CD4-positive, alpha-beta T cell treated with Interleukin-6 for 4 hours (primary cell): ENCODE measurements at regions not wholly inside any gene's neighbourhood (a gene's known extent, or its start where the extent isn't known, plus 50 kb on each side); places are given as distances from the start of the nearest gene placed in this dataset.
A peak's percentile ranks its signal among the peaks of the same experiment; 100 is the strongest.

ENCODE experiments used
- DNase-seq: peaks from one replicate; pipeline ENCODE4 v3.0.0-alpha.2; 2020; ENCODE audit warnings: mixed read lengths

GRCh38 chr16:17633181-17633951, 162.6 kb upstream of the XYLT1 start:
- no peak for DNase-seq

- DNase-seq = no peak
Observed at GRCh38 chr16:17632667-17633066, 161.9 kb upstream of the XYLT1 start.

GRCh38 chr16:17629936-17630335, 159.2 kb upstream of the XYLT1 start:
- no peak for DNase-seq

- no peak for DNase-seq
Observed at GRCh38 chr16:17628983-17629382, 158.2 kb upstream of the XYLT1 start.

GRCh38 chr16:17622366-17622765, 151.6 kb upstream of the XYLT1 start:
- no peak for DNase-seq

- DNase-seq = no peak
Observed at GRCh38 chr16:17619261-17619660, 148.5 kb upstream of the XYLT1 start.

GRCh38 chr16:17617021-17617552, 146.3 kb upstream of the XYLT1 start:
- DNase-seq = no peak

- DNase-seq = no peak
Observed at GRCh38 chr16:17612336-17612735, 141.6 kb upstream of the XYLT1 start.

GRCh38 chr16:17607609-17608008, 136.8 kb upstream of the XYLT1 start:
- no peak for DNase-seq

GRCh38 chr16:17607075-17607509, 136.3 kb upstream of the XYLT1 start:
- peak; percentile 5 for DNase-seq

GRCh38 chr16:17606460-17606859, 135.7 kb upstream of the XYLT1 start:
- DNase-seq = no peak

- DNase-seq = no peak
Observed at GRCh38 chr16:17605784-17606183, 135.0 kb upstream of the XYLT1 start.

GRCh38 chr16:17603626-17604025, 132.9 kb upstream of the XYLT1 start:
- no peak for DNase-seq

GRCh38 chr16:17602678-17603077, 131.9 kb upstream of the XYLT1 start:
- DNase-seq = no peak

GRCh38 chr16:17598968-17599367, 128.2 kb upstream of the XYLT1 start:
- DNase-seq = no peak

GRCh38 chr16:17591655-17592405, 121.1 kb upstream of the XYLT1 start:
- peak; percentile 9 for DNase-seq

GRCh38 chr16:17590711-17591654, 120.2 kb upstream of the XYLT1 start:
- peak; percentile 23 for DNase-seq

- no peak for DNase-seq
Observed at GRCh38 chr16:17589898-17590297, 119.1 kb upstream of the XYLT1 start.

GRCh38 chr16:17585449-17586074, 114.8 kb upstream of the XYLT1 start:
- DNase-seq = no peak

GRCh38 chr16:17578981-17579874, 108.5 kb upstream of the XYLT1 start:
- DNase-seq = peak; percentile 68

- DNase-seq = no peak
Observed at GRCh38 chr16:17574256-17574655, 103.5 kb upstream of the XYLT1 start.
